H1 (cell line): ENCODE measurements at regions not wholly inside any gene's neighbourhood (a gene's known extent, or its start where the extent isn't known, plus 50 kb on each side); places are given as distances from the start of the nearest gene placed in this dataset.

ENCODE experiments used
- CTCF ChIA-PET: fragments of 300-600 bp; sonication (Branson Sonifier 250); formaldehyde crosslinking; loops from one replicate; lab custom pipeline; 2021; ENCODE audit not compliant: partially characterized antibody; lab: Charles Lee
- POLR2A ChIA-PET: fragments of 300-600 bp; sonication (Branson Sonifier 250); formaldehyde crosslinking; loops from one replicate; lab custom pipeline; 2021; ENCODE audit warnings: inconsistent platforms; ENCODE audit not compliant: partially characterized antibody; lab: Charles Lee
- DNase-seq, 2 experiments: peaks; one replicate each; pipeline versions ENCODE4 v3.0.0 to v3.0.0-alpha.2; 2010 to 2022; ENCODE audit warnings: low spot score in 2 of 2, low read depth in 1 of 2, mixed read lengths in 1 of 2
- FAIRE-seq: peaks from 2 replicates; lab custom pipeline; 2011; peaks lifted over from hg19 to GRCh38; lab: Jason Lieb, UNC
- H2AFZ ChIP-seq: 2 replicates; pipeline ENCODE4 v1.8.1; 2012; ENCODE audit warnings: low read length, inconsistent platforms
- H2AK5ac ChIP-seq: 2 replicates; pipeline ENCODE4 v1.6.1; 2013; ENCODE audit warnings: low read depth, low read length
- H2BK120ac ChIP-seq: replicated peaks from 2 replicates; pipeline ENCODE3; 2013; ENCODE audit warnings: low read depth, low read length, inconsistent platforms
- H2BK12ac ChIP-seq: 2 replicates; pipeline ENCODE4 v1.6.1; 2013; ENCODE audit warnings: low read depth, low read length
- H2BK15ac ChIP-seq: 2 replicates; pipeline ENCODE4 v1.6.1; 2013; ENCODE audit warnings: low read length
- H2BK20ac ChIP-seq: 2 replicates; pipeline ENCODE4 v1.6.1; 2013; ENCODE audit warnings: low read length
- H2BK5ac ChIP-seq: 2 replicates; pipeline ENCODE4 v1.6.1; 2013; ENCODE audit warnings: low read depth, low read length
- H3K14ac ChIP-seq: 2 replicates; pipeline ENCODE4 v1.6.1; 2013; ENCODE audit warnings: inconsistent platforms; ENCODE audit not compliant: insufficient read length
- H3K18ac ChIP-seq: 2 replicates; pipeline ENCODE4 v1.6.1; 2013; ENCODE audit warnings: low read length; ENCODE audit errors: extremely low read depth
- H3K23ac ChIP-seq: 2 replicates; pipeline ENCODE4 v1.6.1; 2013; ENCODE audit warnings: inconsistent platforms; ENCODE audit not compliant: insufficient read length
- H3K23me2 ChIP-seq: 2 replicates; pipeline ENCODE4 v1.6.1; 2013; ENCODE audit warnings: low read depth, low read length
- H3K27ac ChIP-seq: 2 replicates; pipeline ENCODE4 v1.6.1; 2011; ENCODE audit warnings: low read depth, low read length, inconsistent platforms
- H3K27me3 ChIP-seq, 4 experiments: replicated peaks in 1 of 4; 1 replicate in 1 of 4; 2 replicates in 3 of 4; pipeline versions ENCODE4 v1.6.1 to v1.8.1; 2011 to 2013; ENCODE audit warnings: low read length in 3 of 4, mild to moderate bottlenecking in 3 of 4, inconsistent platforms in 2 of 4, mixed read lengths in 2 of 4, moderate library complexity in 1 of 4; ENCODE audit not compliant: control insufficient read depth in 3 of 4, insufficient read depth in 3 of 4; ENCODE audit errors: extremely low read depth in 1 of 4
- H3K36me3 ChIP-seq, 4 experiments: 2 replicates each; pipeline versions ENCODE4 v1.6.1 to v1.8.1; 2011 to 2013; ENCODE audit warnings: mild to moderate bottlenecking in 4 of 4, low read length in 3 of 4, moderate library complexity in 2 of 4, control low read depth in 1 of 4, inconsistent platforms in 1 of 4; ENCODE audit not compliant: insufficient read depth in 4 of 4, control insufficient read depth in 2 of 4
- H3K4ac ChIP-seq: replicated peaks from 2 replicates; pipeline ENCODE3; 2013; ENCODE audit warnings: low read length, low read depth, mixed read lengths, inconsistent platforms; ENCODE audit not compliant: insufficient read length
- H3K4me1 ChIP-seq, 4 experiments: replicated peaks in 1 of 4; 1 replicate in 1 of 4; 2 replicates in 3 of 4; pipeline versions ENCODE4 v1.6.1 to v1.8.1; 2011 to 2013; ENCODE audit warnings: low read length in 3 of 4, inconsistent platforms in 2 of 4, mixed read lengths in 1 of 4; ENCODE audit not compliant: insufficient read depth in 4 of 4, control insufficient read depth in 3 of 4
- H3K4me2 ChIP-seq, 2 experiments: 2 replicates each; pipeline versions ENCODE4 v1.6.1 to v1.8.1; 2011 to 2013; ENCODE audit warnings: low read depth in 2 of 2, low read length in 2 of 2, control low read depth in 1 of 2, inconsistent platforms in 1 of 2, mild to moderate bottlenecking in 1 of 2; ENCODE audit not compliant: insufficient read depth in 1 of 2
- H3K4me3 ChIP-seq, 4 experiments: fragments of 200-600, 300-600 bp in 1 of 4; sonication (generic), shearing (Covaris generic), sonication (Bioruptor Twin) in 1 of 4; 2 replicates each; pipeline versions ENCODE4 v1.5.1 to v1.8.1; 2011 to 2016; ENCODE audit warnings: low read length in 4 of 4, low read depth in 3 of 4, control low read depth in 2 of 4, inconsistent platforms in 2 of 4, mild to moderate bottlenecking in 2 of 4, mixed read lengths in 1 of 4, moderate library complexity in 1 of 4; ENCODE audit not compliant: insufficient read depth in 2 of 4; ENCODE audit errors: extremely low read depth in 1 of 4
- H3K56ac ChIP-seq: replicated peaks from 2 replicates; pipeline ENCODE3; 2013; ENCODE audit warnings: low read depth, mild to moderate bottlenecking, mixed read lengths, low read length, inconsistent platforms; ENCODE audit not compliant: insufficient read length
- H3K79me1 ChIP-seq: 2 replicates; pipeline ENCODE4 v1.6.1; 2013; ENCODE audit warnings: low read depth, low read length, control low read depth
- H3K79me2 ChIP-seq, 2 experiments: 2 replicates each; pipeline versions ENCODE4 v1.6.1 to v1.8.1; 2012 to 2013; ENCODE audit warnings: low read length in 2 of 2, mild to moderate bottlenecking in 2 of 2, inconsistent platforms in 1 of 2; ENCODE audit not compliant: insufficient read depth in 2 of 2, control insufficient read depth in 1 of 2
- H3K9ac ChIP-seq, 4 experiments: replicated peaks in 1 of 4; 1 replicate in 1 of 4; 2 replicates in 3 of 4; pipeline versions ENCODE4 v1.6.1 to v1.8.1; 2011 to 2013; ENCODE audit warnings: low read depth in 3 of 4, low read length in 3 of 4, control low read depth in 2 of 4, mild to moderate bottlenecking in 2 of 4, moderate library complexity in 2 of 4, inconsistent platforms in 1 of 4; ENCODE audit errors: extremely low read depth in 1 of 4
- H3K9me3 ChIP-seq, 2 experiments: 2 replicates each; pipeline versions ENCODE4 v1.6.1 to v1.8.1; 2012 to 2013; ENCODE audit warnings: mild to moderate bottlenecking in 2 of 2, moderate library complexity in 2 of 2, control low read depth in 1 of 2, inconsistent platforms in 1 of 2, low read depth in 1 of 2, low read length in 1 of 2, mixed read lengths in 1 of 2; ENCODE audit not compliant: insufficient read depth in 2 of 2
- H4K20me1 ChIP-seq, 2 experiments: replicated peaks in 1 of 2; 2 replicates each; pipeline versions ENCODE3 to v1.8.1; 2011 to 2013; ENCODE audit warnings: inconsistent platforms in 2 of 2, low read length in 2 of 2, mild to moderate bottlenecking in 1 of 2; ENCODE audit not compliant: insufficient read depth in 2 of 2, control insufficient read depth in 1 of 2
- H4K5ac ChIP-seq: 2 replicates; pipeline ENCODE4 v1.6.1; 2013; ENCODE audit warnings: low read length, low read depth, mixed read lengths, inconsistent platforms; ENCODE audit not compliant: insufficient read length
- H4K8ac ChIP-seq: 2 replicates; pipeline ENCODE4 v1.8.0; 2013; ENCODE audit warnings: mild to moderate bottlenecking, moderate library complexity, low read length, inconsistent platforms; ENCODE audit not compliant: insufficient read depth; ENCODE audit errors: extremely low read depth
- H4K91ac ChIP-seq: replicated peaks from 2 replicates; pipeline ENCODE3; 2013; ENCODE audit warnings: low read length, mixed read lengths, inconsistent platforms; ENCODE audit not compliant: insufficient read length
- BACH1 ChIP-seq: IDR thresholded peaks from 2 replicates; pipeline ENCODE4 v1.6.1; 2012; ENCODE audit warnings: low read length, improper control_type of control experiment
- CBX5 ChIP-seq: fragments of 300-800, 300-1000 bp; sonication (generic); IDR thresholded peaks from 2 replicates; pipeline ENCODE4 v1.7.1; 2016; ENCODE audit warnings: antibody characterized with exemption, low read length, low read depth
- CHD1 ChIP-seq: IDR thresholded peaks from 2 replicates; pipeline ENCODE4 v1.6.1; 2012; ENCODE audit warnings: low read depth, low read length, improper control_type of control experiment
- CTBP2 ChIP-seq: IDR thresholded peaks from 2 replicates; pipeline ENCODE4 v1.7.0; 2011; ENCODE audit warnings: borderline replicate concordance, mild to moderate bottlenecking, moderate library complexity, mixed read lengths, low read length; ENCODE audit not compliant: insufficient read depth, insufficient read length
- EGR1 ChIP-seq: IDR thresholded peaks from 2 replicates; pipeline ENCODE4 v1.6.1; 2011; ENCODE audit warnings: low read depth, low read length, borderline replicate concordance
- JUND ChIP-seq: IDR thresholded peaks from 2 replicates; pipeline ENCODE4 v1.6.1; 2011; ENCODE audit warnings: mild to moderate bottlenecking, improper control_type of control experiment, low read length
- RAD21 ChIP-seq, 2 experiments: IDR thresholded peaks in 1 of 2; conservative IDR thresholded peaks in 1 of 2; 2 replicates each; pipeline ENCODE4 v1.6.1; 2011; ENCODE audit warnings: low read depth in 2 of 2, low read length in 2 of 2, improper control_type of control experiment in 1 of 2, inconsistent platforms in 1 of 2, mild to moderate bottlenecking in 1 of 2, moderate library complexity in 1 of 2
- RXRA ChIP-seq: IDR thresholded peaks from 2 replicates; pipeline ENCODE4 v1.6.1; 2011; ENCODE audit warnings: low read depth, mild to moderate bottlenecking, low read length, moderate library complexity; ENCODE audit not compliant: insufficient read depth
- TEAD4 ChIP-seq: IDR thresholded peaks from 2 replicates; pipeline ENCODE4 v1.6.1; 2012; ENCODE audit warnings: low read depth, low read length, inconsistent platforms, mixed read lengths
- ZNF274 ChIP-seq: IDR thresholded peaks from 2 replicates; pipeline ENCODE4 v1.7.0; 2012; ENCODE audit warnings: low read length, borderline replicate concordance; ENCODE audit errors: extremely low read depth
- WGBS, 2 experiments: shearing (Covaris generic) in 1 of 2; methylation state at CpG; one replicate each; pipeline versions ENCODE4 v1.1.6 to v1.1.7; 2013 to 2015; ENCODE audit warnings: low lambda C conversion rate in 2 of 2, mixed read lengths in 2 of 2, inconsistent platforms in 1 of 2, low coverage in 1 of 2, missing lambda C conversion rate in 1 of 2; ENCODE audit not compliant: insufficient replicate concordance in 2 of 2, insufficient coverage in 1 of 2, insufficient read length in 1 of 2; ENCODE audit errors: extremely low coverage in 1 of 2, missing lambda C conversion rate in 1 of 2; 5-methylcytosine and 5-hydroxymethylcytosine counted together
- TF ChIP-seq, protein P1 (sequence below): IDR thresholded peaks from 2 replicates; pipeline ENCODE4 v1.6.1; 2011; ENCODE audit warnings: low read depth, mild to moderate bottlenecking, low read length; ENCODE audit not compliant: insufficient read depth
- TF ChIP-seq, protein P2 (sequence below): IDR thresholded peaks from 2 replicates; pipeline ENCODE4 v1.6.1; 2012; ENCODE audit warnings: inconsistent platforms

DNA sequence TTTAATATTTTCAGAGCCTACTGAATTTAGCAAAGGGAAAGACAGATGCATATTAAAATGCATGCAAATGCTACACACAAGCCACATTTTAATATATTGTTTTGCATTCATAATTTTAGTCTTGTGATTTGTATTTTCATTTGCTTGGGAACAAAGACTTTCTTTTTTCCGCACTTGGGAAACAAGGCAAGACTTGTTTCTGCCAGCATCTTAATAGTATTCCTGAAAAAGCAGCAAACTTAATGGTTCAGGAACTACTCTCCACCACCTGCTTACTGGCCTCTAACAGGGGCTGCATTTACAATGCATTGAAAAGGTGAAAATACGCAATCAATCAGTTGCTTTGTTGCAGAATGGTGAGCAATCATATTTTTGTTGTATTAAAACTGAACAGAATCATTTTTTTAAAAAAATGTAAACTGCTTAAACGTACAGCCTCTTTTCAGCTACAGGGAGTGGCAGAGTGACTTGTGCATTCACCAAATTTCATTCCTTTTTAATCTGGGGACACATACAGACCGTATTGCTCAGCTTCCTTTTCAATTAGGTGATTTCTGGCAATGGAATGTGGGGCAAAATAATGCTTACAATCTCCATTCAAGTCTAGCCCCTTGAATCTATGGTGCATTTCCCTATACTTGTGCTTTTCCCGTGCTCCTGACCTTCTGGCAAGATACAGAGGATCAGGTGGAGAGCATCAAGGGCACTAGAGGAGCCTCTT, 144.1 kb upstream of the BTG1 start:
- H3K79me1 ChIP-seq, result no peaks in the 10 kb centered on the region
- 86% methylated on average over 5 of the region's 5 CpGs; no CpG with 5 or more reads in 1 of the 2 experiments for WGBS, 2 experiments
- H3K14ac ChIP-seq, result no peak overlapping the region
- H3K4ac ChIP-seq, result no peak overlapping the region
- no peak overlapping the region for H3K4me2 ChIP-seq
- ChIA-PET CTCF (no interaction called here), POLR2A (no interaction called here)
- H3K9me3 ChIP-seq, result no peaks in the 10 kb centered on the region; a peak in 1 of 4 replicates
- no peaks in the 10 kb centered on the region for H3K4me1 ChIP-seq
- no peak for FAIRE-seq
- no peak overlapping the region for H2AK5ac ChIP-seq
- H2AFZ ChIP-seq, result no peak overlapping the region
- H2BK120ac ChIP-seq, result no peak overlapping the region
- H3K4me3 ChIP-seq, result no peak overlapping the region
- H3K18ac ChIP-seq, result no peak overlapping the region
- no peak overlapping the region for H4K8ac ChIP-seq
- no peak overlapping the region for H3K56ac ChIP-seq
- no peaks in the 10 kb centered on the region for H3K79me2 ChIP-seq
- no peak overlapping the region for H4K91ac ChIP-seq
- H3K9ac ChIP-seq, result no peak overlapping the region
- no peak overlapping the region for H3K23ac ChIP-seq
- no peak for DNase-seq
- no peak overlapping the region for H3K27ac ChIP-seq
- H2BK20ac ChIP-seq, result no peak overlapping the region
- H4K20me1 ChIP-seq, result no peaks in the 10 kb centered on the region
- H3K23me2 ChIP-seq, result no peaks in the 10 kb centered on the region
- H3K36me3 ChIP-seq, result no peaks in the 10 kb centered on the region
- H2BK5ac ChIP-seq, result no peak overlapping the region
- H2BK15ac ChIP-seq, result no peak overlapping the region
- H4K5ac ChIP-seq, result no peak overlapping the region
- H3K27me3 ChIP-seq, result no peaks in the 10 kb centered on the region
- no peak overlapping the region for H2BK12ac ChIP-seq
- TF ChIP-seq ZNF274 (no peak), CHD1 (no peak), JUND (no peak), CBX5 (no peak), RXRA (no peak), TEAD4 (no peak), BACH1 (no peak), CTBP2 (no peak), EGR1 (no peak), RAD21 (IDR thresholded peaks at IDR 0.05 in 1 of 2, conservative IDR thresholded peaks at IDR 0.05 in 1 of 2; ENCODE audit: low read depth in 2 of 2, low read length in 2 of 2) (no peak)
- TF ChIP-seq, protein P1, sequence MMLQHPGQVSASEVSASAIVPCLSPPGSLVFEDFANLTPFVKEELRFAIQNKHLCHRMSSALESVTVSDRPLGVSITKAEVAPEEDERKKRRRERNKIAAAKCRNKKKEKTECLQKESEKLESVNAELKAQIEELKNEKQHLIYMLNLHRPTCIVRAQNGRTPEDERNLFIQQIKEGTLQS, result no peak
- TF ChIP-seq, protein P2, sequence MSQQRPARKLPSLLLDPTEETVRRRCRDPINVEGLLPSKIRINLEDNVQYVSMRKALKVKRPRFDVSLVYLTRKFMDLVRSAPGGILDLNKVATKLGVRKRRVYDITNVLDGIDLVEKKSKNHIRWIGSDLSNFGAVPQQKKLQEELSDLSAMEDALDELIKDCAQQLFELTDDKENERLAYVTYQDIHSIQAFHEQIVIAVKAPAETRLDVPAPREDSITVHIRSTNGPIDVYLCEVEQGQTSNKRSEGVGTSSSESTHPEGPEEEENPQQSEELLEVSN, result no peak
